HG03469 (cell line): ENCODE measurements at regions not wholly inside any gene's neighbourhood (a gene's known extent, or its start where the extent isn't known, plus 50 kb on each side); places are given as distances from the start of the nearest gene placed in this dataset.

Experiments used
- ATAC-seq: cut with Tn5 transposase; IDR thresholded peaks from one replicate; pipeline ENCODE4 v1.9.1; 2021; ENCODE audit warnings: mild to moderate bottlenecking, moderate library complexity, moderate number of reproducible peaks; ENCODE audit not compliant: unreplicated experiment

- ATAC-seq: no peak
Measured at GRCh38 chr4:151953312-151953711, 192.5 kb upstream of the GATB start.

DNA sequence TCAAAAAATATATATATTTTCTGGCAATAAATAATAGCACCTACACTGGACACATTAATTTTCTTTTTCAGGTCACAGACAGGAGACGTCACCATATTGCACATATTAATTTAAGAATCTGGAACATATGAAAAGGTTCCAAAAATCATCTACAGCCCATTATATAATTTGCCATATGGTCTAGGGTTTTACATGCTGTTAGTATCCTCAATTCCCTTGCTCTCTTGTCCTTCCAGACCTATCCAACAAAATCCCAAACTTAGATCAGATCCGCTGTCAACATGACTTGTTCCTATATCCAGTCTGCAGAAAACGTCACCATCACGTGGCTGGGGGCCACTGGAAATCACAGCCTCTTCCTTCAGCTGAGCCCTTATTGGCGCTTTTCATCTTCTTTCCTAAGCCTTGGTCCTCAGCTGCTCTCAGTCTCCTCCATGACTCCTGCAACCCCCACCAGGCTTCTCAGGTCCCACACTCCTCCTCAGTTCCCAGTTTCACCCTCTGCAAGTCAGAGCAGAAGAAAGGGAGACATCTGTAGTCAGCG is 192.0 kb upstream of the GATB start:
- no peak for ATAC-seq

- ATAC-seq: no peak
Measured at GRCh38 chr4:151952137-151952536, 191.3 kb upstream of the GATB start.

- ATAC-seq: no peak
Measured at GRCh38 chr4:151951671-151952050, 190.9 kb upstream of the GATB start.

DNA sequence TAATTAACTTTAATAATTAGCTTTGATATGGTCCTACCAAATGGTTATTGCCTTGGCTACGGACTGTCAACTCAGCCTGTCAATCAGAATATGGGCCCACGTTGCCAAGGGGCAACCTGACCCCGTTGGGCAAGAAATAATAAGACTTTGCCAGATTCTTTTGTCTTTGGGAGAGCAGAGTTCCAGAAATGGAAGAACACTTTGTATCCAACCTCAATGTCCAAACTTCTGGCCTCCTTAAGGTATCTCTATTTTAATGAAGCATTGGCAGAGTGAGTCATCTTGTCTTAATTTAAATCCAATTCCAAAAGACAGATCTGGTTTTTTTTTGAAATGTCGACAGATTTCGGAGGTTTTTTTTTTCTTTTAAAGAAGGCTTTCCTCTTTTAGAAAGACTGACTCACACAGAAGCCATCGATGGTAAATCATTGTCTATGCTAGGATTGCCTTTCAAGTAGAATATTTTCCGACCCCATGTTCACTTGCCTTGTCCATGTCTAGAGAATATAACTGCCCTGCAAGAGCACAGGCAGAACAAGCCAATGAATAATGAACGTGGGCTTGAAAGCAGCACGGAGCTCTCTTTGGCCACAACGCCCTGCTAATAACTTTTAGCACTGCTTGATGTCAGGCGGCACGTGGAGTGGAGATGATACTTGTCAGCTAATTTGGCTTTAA is 190.3 kb upstream of the GATB start:
- ATAC-seq: no peak

GRCh38 chr4:151948351-151949016 is 187.7 kb upstream of the GATB start:
- no peak for ATAC-seq

- ATAC-seq: no peak
Measured at GRCh38 chr4:151946718-151947117, 185.9 kb upstream of the GATB start.

GRCh38 chr4:151942971-151943370 is 182.2 kb upstream of the GATB start:
- ATAC-seq: no peak

DNA sequence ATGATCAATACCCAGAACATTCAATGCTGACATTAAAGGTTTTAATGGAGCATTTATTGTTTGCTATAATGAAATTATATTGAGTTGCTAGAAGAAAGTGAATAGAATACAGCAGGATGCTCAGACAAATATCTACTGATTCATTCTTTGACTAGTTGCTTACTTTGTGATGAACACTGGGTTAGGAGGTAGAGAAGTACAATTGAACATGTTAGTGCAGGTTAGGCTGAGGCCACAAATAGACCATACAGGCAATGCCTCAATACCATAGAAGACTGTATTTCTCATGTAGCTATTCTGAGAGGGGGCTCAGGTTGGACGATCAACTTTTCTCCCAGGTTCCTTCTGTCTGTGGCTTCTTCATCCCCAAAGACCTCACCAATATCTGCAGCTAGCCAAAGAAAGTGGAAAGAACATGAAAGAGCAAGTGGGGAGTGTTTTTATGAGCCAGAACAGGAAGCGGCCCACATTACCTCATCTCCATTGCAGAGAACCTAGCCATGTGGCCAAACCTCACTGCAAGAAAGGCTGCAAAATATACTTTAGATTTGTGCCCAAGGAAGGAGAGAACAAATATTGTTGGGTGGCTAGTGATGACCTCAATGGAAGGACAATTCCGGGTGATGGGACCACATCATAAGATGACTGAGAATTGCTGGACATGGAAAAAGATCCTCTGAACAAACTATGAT is 180.3 kb upstream of the GATB start:
- ATAC-seq: no peak

DNA sequence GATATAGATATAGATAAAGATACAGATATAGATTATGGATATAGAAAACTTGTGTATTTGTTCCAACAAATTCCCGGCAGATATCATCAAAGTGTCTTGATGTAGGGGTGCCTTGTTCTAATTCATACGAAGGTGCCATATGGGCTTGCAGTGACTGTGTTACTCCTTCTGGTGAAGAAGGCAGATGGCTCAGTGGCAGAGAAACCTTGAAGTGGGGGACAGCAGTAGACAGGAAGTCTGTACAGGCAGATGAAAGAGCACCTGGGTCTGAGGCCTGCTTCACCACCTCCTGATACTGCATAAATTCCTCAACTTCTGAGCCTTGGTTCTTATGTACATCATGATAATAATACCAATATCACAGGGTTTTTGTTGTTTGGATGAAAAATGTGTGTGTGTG is 179.5 kb upstream of the GATB start:
- no peak for ATAC-seq

GRCh38 chr4:151939670-151940069 is 178.9 kb upstream of the GATB start:
- ATAC-seq: no peak

DNA sequence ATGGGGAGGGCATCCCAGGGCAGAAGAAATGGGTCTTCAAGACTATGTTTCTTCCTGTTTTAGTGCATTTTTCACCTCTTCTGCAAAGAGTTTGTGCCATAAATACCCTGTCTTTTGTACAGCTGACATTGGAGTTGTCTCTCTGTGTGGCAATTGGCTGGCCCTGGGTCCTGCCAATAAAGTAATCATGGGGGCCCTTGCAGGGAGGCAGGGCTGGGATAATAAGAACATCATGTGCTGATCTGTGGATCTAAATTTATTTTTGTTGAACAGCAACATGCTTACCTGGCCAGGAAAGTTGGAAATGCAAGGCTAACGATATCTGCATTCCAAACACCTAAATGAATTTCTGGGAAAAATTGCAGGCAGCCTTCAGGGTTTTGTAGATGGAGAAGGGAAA is 174.6 kb upstream of the GATB start:
- no peak for ATAC-seq

GRCh38 chr4:151934766-151935165 is 174.0 kb upstream of the GATB start:
- no peak for ATAC-seq

- no peak for ATAC-seq
Measured at GRCh38 chr4:151933122-151933827, 172.5 kb upstream of the GATB start.

GRCh38 chr4:151931563-151931962 is 170.8 kb upstream of the GATB start:
- ATAC-seq: no peak

- no peak for ATAC-seq
Measured at GRCh38 chr4:151930372-151930771, 169.6 kb upstream of the GATB start.

- no peak for ATAC-seq
Measured at GRCh38 chr4:151928112-151928511, 167.3 kb upstream of the GATB start.

- no peak for ATAC-seq
Measured at GRCh38 chr4:151922811-151923210, 162.0 kb upstream of the GATB start.

GRCh38 chr4:151922306-151922705 is 161.5 kb upstream of the GATB start:
- no peak for ATAC-seq

DNA sequence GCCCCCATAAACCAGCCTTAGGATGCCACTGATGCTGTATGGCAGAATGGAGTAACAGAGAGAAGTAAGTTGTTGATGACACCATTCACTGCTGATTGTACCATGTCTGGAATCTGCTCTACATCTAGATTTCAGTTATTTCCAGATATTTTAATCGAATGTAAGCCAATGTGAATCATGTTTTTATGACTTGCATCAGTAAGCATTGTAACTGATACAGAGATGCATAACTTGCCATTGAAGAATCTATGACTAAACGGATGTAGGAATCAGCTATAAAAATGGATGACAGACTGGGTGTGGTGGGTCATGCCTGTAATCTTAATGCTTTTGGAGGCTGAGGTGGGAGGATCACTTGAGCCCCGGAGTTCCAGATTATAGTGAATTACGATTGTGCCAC is 161.0 kb upstream of the GATB start:
- ATAC-seq: no peak

DNA sequence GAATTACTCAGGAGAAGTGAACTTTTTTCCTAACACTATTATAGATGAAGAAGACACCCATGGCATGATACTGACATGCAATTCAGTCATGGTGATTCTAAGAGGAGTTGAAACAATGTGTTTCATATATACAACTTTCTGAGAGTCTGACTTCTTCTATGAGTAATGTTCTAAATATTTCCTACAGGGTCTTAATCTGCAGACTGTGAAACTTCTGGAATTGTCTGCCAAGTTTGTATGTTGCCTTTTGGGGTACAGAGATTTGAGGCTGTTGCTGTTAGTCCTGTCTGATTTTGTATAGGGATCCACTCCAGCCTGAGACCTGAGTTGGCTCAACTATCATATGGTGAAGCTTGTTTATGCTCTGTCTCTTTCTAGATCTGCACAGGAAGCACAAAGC is 160.6 kb upstream of the GATB start:
- no peak for ATAC-seq
